MM.1S (cell line): ENCODE measurements at regions not wholly inside any gene's neighbourhood (a gene's known extent, or its start where the extent isn't known, plus 50 kb on each side); places are given as distances from the start of the nearest gene placed in this dataset.

Experiments
- DNase-seq: peaks from one replicate; pipeline ENCODE4 v3.0.0-alpha.2; 2015
- H2AFZ ChIP-seq: fragments of 300-600 bp; sonication (generic); 2 replicates; pipeline ENCODE4 v1.6.0; 2016; ENCODE audit warnings: antibody characterized with exemption, low read length
- H3F3A ChIP-seq: fragments of 300-600 bp; sonication (generic); 2 replicates; pipeline ENCODE4 v1.6.1; 2016; ENCODE audit warnings: mild to moderate bottlenecking, antibody characterized with exemption, low read length, moderate library complexity, mixed read lengths; ENCODE audit not compliant: insufficient read depth
- H3K27ac ChIP-seq: fragments of 300-600 bp; sonication (generic); 2 replicates; pipeline ENCODE4 v1.5.1; 2016; ENCODE audit warnings: mild to moderate bottlenecking, low read length
- H3K27me3 ChIP-seq: fragments of 300-600 bp; sonication (generic); replicated peaks from 2 replicates; pipeline ENCODE4 v1.6.0; 2016; ENCODE audit warnings: low read length; ENCODE audit not compliant: insufficient read depth
- H3K36me3 ChIP-seq: fragments of 300-600 bp; sonication (generic); replicated peaks from 2 replicates; pipeline ENCODE4 v1.6.1; 2016; ENCODE audit warnings: mild to moderate bottlenecking, low read length, mixed read lengths; ENCODE audit not compliant: insufficient read depth
- H3K4me1 ChIP-seq: fragments of 300-600 bp; sonication (generic); 2 replicates; pipeline ENCODE4 v1.6.1; 2016; ENCODE audit warnings: low read length, mixed read lengths
- H3K4me2 ChIP-seq: fragments of 300-600 bp; sonication (generic); 2 replicates; pipeline ENCODE4 v1.6.0; 2016; ENCODE audit warnings: low read depth, low read length
- H3K4me3 ChIP-seq: fragments of 300-600 bp; sonication (generic); 2 replicates; pipeline ENCODE4 v1.5.1; 2016; ENCODE audit warnings: low read length, mixed read lengths
- H3K79me2 ChIP-seq: fragments of 300-600 bp; sonication (generic); 2 replicates; pipeline ENCODE4 v1.6.1; 2016; ENCODE audit warnings: mixed run types, low read length, mixed read lengths
- H3K9ac ChIP-seq: fragments of 300-600 bp; sonication (generic); 2 replicates; pipeline ENCODE4 v1.6.1; 2016; ENCODE audit warnings: low read length, mixed read lengths
- H3K9me2 ChIP-seq: fragments of 300-600 bp; sonication (generic); replicated peaks from 2 replicates; pipeline ENCODE4 v1.6.1; 2016; ENCODE audit warnings: mild to moderate bottlenecking, low read length, mixed read lengths; ENCODE audit not compliant: insufficient read depth
- H3K9me3 ChIP-seq: fragments of 300-600 bp; sonication (generic); replicated peaks from 2 replicates; pipeline ENCODE4 v1.6.1; 2016; ENCODE audit warnings: mild to moderate bottlenecking, low read length, mixed read lengths; ENCODE audit not compliant: insufficient read depth
- H4K20me1 ChIP-seq: fragments of 300-600 bp; sonication (generic); 2 replicates; pipeline ENCODE4 v1.6.1; 2016; ENCODE audit warnings: mild to moderate bottlenecking, low read length, moderate library complexity, mixed read lengths; ENCODE audit not compliant: insufficient read depth
- EZH2 ChIP-seq: fragments of 300-600 bp; sonication (generic); optimal IDR thresholded peaks from 2 replicates; pipeline ENCODE3; 2017; ENCODE audit warnings: low read depth, mild to moderate bottlenecking, antibody characterized with exemption, low read length, mixed read lengths
- EZH2phosphoT487 ChIP-seq: fragments of 300-600 bp; sonication (generic); IDR thresholded peaks from 2 replicates; pipeline ENCODE4 v1.6.1; 2018; ENCODE audit warnings: antibody characterized with exemption, low read length
- TF ChIP-seq, protein P1 (sequence below): fragments of 300-600 bp; sonication (generic); IDR thresholded peaks from 2 replicates; pipeline ENCODE4 v1.5.1; 2016; ENCODE audit warnings: antibody characterized with exemption, low read length, mixed read lengths

DNA sequence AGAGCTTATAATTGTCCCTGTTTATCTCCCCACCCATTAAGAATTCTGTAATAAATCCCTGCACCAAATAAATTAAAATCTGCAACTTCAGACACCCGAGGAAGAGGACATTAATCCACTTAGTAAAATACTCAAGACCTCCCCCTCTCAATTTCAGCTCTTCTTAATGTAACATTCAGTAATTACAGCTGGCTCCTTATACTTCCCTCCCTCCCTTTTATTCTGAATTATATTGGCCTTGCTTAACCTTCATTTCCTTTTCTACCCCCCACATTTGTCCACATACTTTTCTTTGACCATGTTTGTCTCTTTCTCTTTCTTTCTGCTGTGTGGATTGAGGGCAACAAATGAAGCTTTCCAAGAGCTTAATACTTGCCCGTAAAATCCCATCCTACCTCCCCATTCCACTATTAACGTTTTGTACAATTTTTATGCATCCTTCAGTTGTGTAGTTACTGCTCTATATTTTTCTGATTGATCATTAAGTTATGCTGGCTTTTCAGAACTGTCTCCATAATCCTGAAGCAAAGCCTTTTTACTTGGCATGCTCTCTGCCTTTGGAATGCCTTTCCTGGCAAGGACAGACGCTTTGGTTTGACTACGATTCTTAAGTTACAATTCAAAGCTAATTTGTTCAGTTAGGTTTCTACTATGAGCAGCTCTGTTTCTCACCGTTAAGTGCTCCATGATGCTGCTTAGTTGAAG, 580.1 kb downstream of the ZEB2 start:
- H2AFZ ChIP-seq = no peak overlapping the region
- H3K9me3 ChIP-seq = no peaks in the 10 kb centered on the region
- no peaks in the 10 kb centered on the region for H3K36me3 ChIP-seq
- no peaks in the 10 kb centered on the region for H3K9me2 ChIP-seq
- no peaks in the 10 kb centered on the region for H4K20me1 ChIP-seq
- H3K4me2 ChIP-seq = no peak overlapping the region
- H3K4me3 ChIP-seq = no peak overlapping the region
- H3K27me3 ChIP-seq = no peaks in the 10 kb centered on the region
- no peaks in the 10 kb centered on the region for H3K4me1 ChIP-seq
- DNase-seq = no peak
- no peak for TF ChIP-seq EZH2
- TF ChIP-seq, protein P1, sequence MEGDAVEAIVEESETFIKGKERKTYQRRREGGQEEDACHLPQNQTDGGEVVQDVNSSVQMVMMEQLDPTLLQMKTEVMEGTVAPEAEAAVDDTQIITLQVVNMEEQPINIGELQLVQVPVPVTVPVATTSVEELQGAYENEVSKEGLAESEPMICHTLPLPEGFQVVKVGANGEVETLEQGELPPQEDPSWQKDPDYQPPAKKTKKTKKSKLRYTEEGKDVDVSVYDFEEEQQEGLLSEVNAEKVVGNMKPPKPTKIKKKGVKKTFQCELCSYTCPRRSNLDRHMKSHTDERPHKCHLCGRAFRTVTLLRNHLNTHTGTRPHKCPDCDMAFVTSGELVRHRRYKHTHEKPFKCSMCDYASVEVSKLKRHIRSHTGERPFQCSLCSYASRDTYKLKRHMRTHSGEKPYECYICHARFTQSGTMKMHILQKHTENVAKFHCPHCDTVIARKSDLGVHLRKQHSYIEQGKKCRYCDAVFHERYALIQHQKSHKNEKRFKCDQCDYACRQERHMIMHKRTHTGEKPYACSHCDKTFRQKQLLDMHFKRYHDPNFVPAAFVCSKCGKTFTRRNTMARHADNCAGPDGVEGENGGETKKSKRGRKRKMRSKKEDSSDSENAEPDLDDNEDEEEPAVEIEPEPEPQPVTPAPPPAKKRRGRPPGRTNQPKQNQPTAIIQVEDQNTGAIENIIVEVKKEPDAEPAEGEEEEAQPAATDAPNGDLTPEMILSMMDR = no peak
- no peak overlapping the region for H3K9ac ChIP-seq
- H3K79me2 ChIP-seq = no peaks in the 10 kb centered on the region
- no peaks in the 10 kb centered on the region for H3F3A ChIP-seq
- H3K27ac ChIP-seq = no peak overlapping the region

DNA sequence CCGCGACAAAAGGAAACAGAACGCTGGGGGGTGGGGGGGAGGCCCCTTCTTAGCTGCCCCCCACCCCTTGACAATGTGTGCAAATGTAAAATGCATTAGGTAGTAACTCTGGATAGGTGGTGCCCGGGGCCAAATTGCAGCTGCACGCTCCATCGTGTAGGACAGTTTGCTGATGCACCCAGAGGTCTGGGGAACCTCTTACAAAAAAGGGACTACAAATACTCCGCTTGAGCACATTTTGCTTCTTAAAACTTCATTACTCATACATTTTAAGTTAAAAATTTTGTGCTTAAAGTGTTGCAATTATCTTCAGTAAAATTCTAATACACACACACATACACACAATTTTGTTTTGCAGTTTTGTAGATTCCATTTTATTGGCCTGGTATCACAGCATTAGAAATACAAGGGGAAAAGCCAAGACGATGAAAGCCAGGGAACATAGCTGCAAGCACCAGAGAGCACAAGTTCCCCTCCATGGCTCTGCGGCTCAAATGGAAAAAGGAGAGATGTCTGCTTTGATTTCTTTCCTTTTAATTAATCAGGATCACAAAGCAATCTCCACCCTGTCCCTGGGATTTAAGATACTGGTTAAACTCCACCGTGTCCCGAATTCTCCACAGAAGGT, 582.1 kb downstream of the ZEB2 start:
- no peaks in the 10 kb centered on the region for H3K27me3 ChIP-seq
- no peak overlapping the region for H3K4me3 ChIP-seq
- H3K9ac ChIP-seq = no peak overlapping the region
- no peak overlapping the region for H3K27ac ChIP-seq
- TF ChIP-seq EZH2phosphoT487 (no peak), EZH2 (no peak)
- TF ChIP-seq, protein P1 = no peak
- DNase-seq = no peak
- no peaks in the 10 kb centered on the region for H3K9me2 ChIP-seq
- H4K20me1 ChIP-seq = no peaks in the 10 kb centered on the region
- H3K9me3 ChIP-seq = no peaks in the 10 kb centered on the region
- H2AFZ ChIP-seq = no peak overlapping the region
- no peaks in the 10 kb centered on the region for H3K4me1 ChIP-seq
- H3K4me2 ChIP-seq = no peak overlapping the region
- H3F3A ChIP-seq = no peaks in the 10 kb centered on the region
- H3K79me2 ChIP-seq = no peaks in the 10 kb centered on the region
- H3K36me3 ChIP-seq = no peaks in the 10 kb centered on the region

DNA sequence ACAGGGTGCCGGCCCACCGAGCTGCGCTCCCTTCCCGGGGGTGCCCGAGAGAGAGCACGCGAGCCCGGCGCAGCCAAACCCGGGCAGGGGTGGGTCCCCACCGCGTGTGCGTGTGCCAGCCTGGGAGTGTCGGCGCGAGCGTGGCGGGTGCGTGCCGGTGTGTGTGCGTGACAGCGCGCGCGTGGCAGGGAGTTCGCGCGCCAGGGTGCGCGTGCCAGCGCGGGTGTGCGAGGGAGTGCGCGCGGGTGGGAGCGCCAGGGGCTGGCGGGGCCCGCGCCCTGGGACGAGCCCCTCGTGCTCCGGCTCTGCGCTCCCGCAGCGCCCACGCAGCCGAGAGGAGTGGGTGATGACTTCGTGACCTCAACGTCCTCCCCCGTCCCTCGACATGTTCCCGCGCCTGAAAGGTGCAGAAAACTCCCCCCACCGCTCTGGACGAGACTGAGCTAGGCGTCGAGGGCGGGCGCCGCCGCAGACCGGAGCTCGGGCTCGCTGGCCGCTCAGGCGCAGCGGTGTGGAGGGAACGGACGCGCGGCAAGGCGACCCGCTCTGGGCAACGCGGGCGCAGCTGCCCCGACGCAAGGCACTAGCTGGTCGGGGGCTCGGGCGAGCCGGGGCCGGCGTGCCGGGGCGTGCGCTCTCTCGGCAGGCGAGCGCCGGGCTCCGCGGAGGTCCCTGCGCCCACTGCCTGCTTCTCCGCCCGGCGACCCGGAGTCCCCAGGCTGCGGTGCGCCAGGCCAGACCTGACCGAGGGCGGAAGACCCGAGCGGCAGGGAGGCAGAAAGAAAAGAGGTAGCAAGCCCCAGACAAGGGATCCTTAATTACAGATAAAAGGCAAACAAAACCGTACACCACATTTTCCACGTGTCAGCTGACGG, 582.8 kb downstream of the ZEB2 start:
- Histone ChIP-seq H3K9me2 (no peaks in the 10 kb centered on the region), H2AFZ (no peak overlapping the region), H3K4me3 (no peak overlapping the region), H3K4me1 (no peaks in the 10 kb centered on the region), H3K27me3 (no peaks in the 10 kb centered on the region), H3K9me3 (no peaks in the 10 kb centered on the region), H3K36me3 (no peaks in the 10 kb centered on the region), H3K9ac (no peak overlapping the region), H3K4me2 (no peak overlapping the region), H4K20me1 (no peaks in the 10 kb centered on the region), H3F3A (no peaks in the 10 kb centered on the region), H3K79me2 (no peaks in the 10 kb centered on the region), H3K27ac (no peak overlapping the region)
- TF ChIP-seq, protein P1 = no peak
- no peak for TF ChIP-seq EZH2
- TF ChIP-seq EZH2phosphoT487 = no peak
- no peak for DNase-seq
